HG02798 (cell line): ENCODE measurements at regions not wholly inside any gene's neighbourhood (a gene's known extent, or its start where the extent isn't known, plus 50 kb on each side); places are given as distances from the start of the nearest gene placed in this dataset.

Experiments
- ATAC-seq: cut with Tn5 transposase; IDR thresholded peaks from one replicate; pipeline ENCODE4 v1.9.1; 2021; ENCODE audit warnings: mild to moderate bottlenecking; ENCODE audit not compliant: unreplicated experiment, poor library complexity

DNA sequence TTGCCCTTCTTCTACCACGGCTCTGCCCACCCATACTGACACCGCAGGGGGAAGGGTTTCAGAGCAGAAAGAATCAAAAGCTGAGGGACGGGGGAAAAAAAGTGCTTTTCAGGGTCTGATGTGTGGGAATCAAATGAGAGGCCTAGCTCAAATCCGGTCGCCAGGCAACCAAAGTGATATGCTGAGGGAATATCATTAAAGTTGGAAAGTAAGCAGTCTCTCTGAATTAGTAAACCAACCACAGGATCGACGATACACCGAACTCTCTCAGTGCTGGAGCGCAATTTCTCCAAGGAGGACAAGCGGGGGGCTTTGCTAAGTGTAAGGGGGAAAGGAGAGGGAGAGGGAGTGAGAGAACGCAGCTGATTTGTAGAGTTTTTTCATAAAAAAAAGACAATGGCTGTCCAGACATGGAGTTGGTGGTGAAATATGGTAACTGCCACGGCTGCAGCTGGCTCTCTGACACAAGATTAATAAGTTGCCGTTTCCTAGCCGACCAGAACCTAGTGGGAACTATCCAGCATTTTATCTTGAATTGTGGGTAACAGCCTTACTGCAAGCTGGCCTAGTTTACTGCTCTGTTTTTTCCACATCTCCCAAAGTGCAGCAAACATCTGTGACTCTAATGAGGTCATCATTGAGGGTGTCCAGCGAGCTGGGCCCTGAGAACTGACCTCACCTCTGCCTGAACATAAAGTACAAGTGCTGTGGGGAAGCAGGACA lies 530.2 kb downstream of the SOX2 start:
- no peak for ATAC-seq

DNA sequence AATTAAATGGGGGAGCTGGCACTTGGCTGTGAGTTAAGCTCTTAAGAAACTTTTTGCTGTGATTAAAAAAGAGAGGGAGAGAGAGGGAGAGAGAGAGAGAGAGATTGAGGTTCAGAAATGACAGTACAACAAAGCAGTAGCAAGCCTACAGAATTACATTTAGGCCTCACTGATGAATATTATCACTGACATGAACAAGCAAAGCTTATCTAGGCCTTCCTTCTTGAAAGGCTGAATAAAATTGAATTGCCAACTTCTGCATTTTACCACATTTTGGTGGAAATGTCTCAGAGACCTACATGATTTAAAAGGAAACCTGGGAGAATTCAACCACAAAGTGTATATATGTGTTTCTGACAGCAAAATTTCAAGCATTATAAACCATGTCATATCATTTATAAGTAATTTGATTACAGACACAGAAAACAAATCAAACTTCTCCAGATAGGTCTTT lies 530.8 kb downstream of the SOX2 start:
- ATAC-seq: no peak

DNA sequence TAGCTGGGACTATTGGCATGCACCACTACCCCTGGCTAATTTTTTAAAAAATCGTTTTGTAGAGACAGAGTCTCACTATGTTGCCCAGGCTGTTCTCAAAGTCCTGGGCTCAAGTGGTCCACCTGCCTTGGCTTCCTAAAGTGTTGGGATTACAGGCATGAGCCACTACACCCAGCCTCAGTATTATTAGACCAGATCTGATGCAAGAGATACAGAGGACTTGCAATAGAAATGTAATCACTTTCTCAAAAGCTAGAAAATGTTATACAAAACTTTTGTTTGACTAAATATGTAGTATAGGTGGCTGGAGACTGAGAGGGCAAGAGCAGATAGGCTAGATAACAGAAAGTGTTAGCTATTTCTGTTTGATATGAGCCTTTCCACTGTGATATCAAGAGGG lies 531.9 kb downstream of the SOX2 start:
- ATAC-seq: no peak

DNA sequence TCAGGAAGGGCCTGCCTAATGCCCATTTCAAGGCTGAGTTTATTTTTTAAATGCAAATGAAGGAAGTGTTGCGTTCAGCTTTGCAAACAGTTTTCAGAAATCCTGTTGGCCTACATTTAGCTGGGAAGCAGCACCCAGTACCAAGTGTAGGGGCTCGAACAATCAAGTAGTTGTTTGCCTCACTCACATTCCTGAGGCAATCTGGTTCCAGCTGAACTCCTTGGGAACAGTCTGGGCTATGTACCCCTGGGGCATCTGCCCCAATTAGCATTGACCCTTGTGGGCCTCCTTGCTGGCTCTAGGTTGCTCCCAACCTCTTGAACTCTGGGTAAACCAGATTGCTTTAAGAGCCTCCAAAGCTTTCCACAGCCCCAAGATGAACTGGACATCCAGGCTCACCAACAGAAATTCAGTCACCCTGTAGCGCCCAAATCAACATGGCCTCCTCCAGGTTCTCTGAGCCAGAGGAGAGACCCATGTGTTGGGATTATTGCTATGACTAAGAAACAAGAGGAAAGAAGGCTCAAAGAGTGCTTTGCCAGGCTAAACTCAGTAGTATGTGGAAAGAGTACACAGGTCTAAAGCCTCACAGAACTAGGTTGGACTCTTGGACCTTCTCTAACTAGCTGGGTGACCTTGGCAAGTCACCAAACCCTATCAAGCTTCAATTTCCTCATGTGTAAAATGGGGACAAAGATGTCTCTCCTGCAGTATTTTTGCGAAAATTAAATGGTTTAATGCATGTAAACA lies 532.7 kb downstream of the SOX2 start:
- ATAC-seq: no peak

DNA sequence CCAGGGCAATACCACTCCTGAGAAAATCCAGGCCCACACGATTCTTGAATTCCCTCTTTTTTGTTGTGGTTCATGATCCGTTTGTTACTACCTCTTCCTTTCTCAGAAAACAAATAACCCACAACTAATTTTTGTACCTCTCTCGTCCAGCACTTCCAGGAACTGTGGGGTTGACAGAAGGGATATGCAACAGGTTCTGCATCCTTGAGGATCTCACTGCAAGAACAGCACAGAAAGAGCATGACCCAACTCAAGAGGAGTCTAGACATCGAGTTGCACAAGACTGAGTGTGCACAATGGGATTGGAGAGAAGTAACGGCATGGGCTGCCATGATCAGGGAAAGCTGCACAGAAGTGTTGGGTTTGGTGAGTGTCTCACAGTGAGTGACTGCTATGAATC lies 533.3 kb downstream of the SOX2 start:
- no peak for ATAC-seq

DNA sequence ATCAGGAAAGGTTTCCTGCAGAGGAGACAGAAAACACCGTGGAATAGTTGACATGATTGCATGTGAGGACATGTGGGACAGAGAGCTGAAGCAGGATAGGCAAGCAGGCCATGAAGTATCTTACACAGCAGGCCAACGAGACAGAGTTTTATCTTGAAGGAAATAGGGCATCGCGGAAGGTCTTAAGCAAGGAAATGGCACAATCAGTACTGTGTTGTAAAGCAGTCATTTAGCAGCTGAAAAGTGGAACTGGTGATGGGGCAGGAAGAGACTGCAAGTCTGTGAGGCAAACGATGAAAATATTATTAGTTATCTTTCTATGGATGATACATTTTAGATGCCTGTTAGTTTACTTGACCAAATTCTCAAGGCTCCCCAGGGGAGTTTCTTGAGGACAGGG lies 535.1 kb downstream of the SOX2 start:
- ATAC-seq: no peak

DNA sequence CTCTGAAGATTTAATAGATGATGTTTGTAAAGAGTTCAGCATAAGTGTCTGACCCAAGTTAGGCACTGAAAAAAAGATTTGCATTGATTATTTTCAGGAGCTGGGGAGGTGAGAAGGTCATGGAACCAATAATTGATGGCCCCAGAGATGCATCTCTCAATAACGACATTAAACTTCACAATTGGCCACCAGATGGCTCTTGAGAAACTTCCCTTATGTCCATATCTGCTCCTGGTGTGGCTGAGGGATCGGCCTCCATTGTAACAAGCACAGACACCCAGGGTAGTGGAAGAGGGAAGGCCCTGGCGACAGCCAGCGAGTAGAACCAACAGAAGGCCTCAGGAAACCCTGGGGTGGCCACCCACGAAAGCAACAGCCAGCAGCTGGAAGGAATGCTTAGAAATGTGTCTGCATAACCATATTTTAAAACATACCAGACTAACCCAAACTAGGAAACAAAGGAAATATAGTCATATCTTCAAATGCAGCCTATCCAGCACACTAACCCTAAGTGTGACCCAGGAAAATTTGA lies 536.7 kb downstream of the SOX2 start:
- ATAC-seq: no peak

DNA sequence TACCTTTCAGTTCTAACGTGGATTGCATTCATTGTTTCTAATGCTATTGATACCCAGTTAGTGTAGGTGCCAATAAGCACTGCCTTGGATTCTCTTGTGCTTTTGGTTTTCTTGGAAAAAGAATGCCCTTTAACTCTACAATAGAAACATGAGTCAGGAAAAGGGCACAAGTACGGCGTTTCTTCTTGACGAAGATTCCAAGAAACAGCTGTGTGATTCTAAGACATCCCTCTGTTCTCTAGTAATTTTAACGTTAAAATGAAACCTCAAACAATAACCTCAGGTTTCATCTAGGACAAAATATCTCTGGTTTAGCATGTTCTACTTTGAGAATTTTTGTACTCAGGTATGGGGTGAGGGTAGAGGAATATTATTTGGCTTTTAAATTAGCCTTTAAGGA lies 540.5 kb upstream of the ATP11B start:
- no peak for ATAC-seq

DNA sequence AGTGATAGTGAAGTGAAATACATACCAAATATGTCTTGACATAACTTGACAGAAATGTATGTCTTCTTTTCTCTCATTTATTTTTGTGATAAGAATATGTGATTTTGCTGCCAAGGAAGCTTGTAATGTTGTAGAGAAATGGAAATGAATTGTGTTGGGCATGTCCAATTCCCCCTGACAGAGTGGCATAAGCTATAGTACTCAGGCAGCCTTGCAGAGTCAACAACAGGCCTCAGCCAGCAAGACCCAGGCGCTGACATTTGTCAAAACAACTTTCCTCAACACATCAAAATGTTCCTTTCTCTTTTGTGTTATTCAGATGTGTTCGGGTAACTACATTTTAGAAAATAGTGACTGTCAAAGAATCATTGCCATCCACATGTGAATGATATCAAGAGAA lies 538.1 kb upstream of the ATP11B start:
- no peak for ATAC-seq

DNA sequence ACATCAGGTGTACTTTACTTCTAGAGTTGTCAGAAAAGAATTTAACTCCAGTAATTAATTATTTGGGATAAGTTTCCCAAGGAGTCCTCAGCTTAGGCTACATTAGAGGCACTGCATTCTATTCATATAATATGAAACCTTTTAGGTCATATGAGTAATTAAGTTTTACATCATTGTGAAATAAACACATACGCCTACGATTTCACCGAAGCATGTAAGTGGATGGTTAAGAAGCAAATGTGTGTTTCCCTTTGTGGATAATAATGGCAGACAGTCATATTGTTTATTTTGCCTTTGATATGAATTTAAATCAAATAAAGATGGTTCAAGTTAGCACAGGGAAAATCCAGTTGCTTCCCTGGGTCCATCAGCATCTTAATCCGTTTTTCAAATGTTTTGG lies 535.9 kb upstream of the ATP11B start:
- no peak for ATAC-seq

DNA sequence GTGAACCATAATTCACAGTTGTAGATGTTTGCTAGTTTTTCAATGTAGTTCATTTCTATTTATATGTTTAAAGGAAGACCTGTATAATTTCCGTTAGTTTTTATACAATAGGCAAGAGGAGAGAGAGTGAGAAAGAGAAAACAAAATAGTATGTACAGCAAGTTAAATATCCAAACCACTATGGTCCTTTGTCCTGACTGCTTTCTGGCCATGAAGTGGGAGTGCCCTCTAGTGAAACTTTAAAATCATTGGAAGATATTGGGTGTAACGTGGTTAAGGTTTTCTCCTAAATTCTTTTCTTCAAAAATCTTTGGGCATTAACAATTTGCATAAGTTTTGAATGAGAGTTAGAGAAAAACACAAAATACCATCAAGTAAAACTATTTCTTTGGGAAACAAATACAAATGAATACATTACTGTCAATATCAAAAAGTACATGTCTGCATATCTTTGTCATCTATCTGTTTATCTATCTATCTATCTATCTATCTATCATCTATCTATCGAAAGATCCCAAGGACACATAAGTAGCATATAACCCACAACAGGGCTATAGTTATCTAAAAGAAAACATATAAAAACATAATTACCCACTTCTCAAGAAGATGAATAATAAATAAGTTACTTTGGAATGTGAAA lies 534.6 kb upstream of the ATP11B start:
- no peak for ATAC-seq

DNA sequence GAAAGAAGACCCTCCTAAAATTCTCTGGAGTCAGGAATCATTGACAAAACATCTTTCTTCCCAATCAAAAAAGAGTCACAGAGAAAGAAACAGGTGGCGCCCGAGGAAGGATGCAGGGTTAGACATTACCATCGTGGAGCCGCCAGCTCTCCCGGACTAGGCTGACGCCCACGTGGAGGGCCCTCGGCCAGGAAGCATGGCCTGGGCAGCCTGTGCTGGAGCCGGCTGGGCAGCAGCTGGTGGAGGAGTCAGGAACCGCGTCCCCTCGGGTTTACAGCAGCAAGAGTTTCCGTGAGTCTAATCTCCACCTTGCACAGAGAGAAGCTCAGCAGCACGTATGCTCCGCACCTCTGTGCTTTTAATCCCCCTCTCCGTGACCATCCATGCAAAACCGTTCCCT lies 533.7 kb upstream of the ATP11B start:
- no peak for ATAC-seq

DNA sequence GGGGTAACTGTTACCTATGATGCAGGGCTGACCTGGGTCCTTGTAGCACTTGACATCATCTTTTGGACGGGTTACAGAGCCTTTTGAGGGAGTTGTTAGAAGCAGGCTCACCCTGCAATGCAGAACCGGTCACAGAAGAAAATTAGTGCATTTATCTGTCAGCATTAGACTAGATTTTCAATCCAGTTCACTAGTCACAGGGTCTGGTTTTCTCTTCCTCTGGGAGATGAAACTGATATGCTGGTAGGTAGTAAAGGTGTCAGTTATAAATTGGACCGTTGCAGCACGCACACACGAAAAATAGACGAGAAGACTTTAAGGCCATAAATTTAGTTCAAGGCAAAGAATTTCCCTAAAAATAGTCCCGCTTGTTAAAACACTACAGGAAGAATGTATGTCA lies 532.3 kb upstream of the ATP11B start:
- ATAC-seq: no peak

DNA sequence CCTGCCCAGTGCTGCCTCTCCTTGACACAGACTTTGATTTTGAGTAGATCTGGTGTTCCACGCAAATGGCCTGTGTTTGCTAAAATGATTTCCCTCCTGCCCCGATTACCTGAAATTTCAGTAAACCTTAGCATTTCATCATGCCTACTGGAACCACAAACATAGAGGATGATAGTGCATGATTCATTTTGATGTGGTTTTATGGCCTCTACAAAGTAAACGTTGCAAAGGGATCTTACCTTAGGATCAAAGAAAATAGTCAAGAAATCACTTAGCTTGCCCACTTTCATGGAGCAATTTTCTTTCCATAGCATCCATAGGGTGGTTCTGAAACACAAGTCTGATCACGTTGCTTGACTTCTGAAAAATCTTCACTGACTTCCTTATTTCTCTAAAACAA lies 524.6 kb upstream of the ATP11B start:
- ATAC-seq: no peak

DNA sequence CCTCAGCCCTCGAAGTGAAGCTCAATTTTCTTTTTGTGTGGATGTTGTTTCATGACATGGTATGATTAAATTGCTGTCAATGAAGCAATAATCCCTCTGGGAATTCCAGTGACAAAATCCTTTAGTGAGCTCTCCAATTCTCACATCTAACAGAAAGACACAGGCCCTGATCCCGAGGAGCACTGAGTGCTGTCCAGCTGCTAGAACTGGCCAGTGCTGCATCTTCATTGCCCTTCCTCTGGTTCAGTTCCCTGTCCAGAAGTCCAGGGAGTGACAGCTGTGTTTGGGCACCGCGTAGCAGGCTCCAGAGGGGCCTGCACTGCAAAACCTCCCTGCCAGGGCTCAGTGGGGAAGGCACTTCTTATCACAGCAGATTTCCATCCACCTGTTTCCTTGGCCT lies 516.8 kb upstream of the ATP11B start:
- ATAC-seq: no peak

DNA sequence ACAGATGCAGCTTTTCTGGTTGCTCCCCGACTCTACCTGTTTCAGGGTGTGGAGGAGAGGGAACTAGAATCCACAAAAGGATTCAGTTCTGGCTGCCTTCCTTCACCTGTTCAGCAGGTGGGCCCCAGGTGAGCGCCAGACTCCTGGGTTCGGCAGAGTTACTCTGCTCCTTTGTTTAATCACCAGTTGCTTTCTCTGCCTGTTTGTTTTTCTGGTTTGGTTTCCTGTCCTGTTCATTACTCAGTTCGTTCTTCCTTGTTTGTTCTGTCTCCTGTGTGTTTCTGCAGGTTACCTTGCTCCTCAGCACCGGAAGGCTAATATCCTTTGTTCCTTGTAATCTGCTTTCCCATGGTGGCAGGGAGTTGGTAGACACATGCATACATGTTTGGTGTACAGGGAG lies 508.5 kb upstream of the ATP11B start:
- no peak for ATAC-seq

DNA sequence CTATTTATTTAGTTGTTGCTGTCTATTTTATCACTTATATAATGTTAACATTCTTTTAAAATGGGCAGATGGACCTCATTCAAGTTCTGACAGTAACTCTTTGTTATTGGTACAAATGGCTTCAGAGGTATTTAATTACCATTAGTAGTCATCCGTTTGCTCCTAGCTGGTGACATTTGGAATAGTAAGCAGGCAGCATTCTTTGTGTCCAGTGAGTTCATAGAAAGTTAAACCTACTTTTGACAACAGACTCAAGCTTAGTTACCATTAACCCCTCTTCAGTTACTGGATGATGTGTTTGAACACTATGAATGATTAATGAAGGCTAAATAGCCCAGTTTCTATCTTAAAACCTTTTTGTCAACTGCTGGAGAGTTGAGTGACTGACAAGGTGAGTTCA lies 500.7 kb upstream of the ATP11B start:
- no peak for ATAC-seq

DNA sequence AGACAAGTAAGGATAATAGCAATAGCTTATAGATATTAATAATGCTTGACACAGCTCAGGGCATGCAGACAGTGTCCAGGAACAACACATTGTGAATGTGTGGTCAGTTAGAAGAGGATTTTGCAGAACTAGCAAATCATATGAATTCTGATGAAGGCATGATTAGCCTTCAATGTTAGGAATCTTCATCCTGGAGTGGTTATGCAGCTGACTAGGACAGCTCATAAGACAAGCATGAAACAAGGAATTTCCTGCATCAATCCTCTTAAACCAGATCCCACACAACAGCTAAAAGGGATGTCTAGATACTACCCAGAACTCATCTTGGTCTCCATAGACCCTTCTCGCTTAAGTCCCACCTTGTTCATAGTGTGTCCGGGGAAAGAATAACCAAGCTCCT lies 499.0 kb upstream of the ATP11B start:
- no peak for ATAC-seq

DNA sequence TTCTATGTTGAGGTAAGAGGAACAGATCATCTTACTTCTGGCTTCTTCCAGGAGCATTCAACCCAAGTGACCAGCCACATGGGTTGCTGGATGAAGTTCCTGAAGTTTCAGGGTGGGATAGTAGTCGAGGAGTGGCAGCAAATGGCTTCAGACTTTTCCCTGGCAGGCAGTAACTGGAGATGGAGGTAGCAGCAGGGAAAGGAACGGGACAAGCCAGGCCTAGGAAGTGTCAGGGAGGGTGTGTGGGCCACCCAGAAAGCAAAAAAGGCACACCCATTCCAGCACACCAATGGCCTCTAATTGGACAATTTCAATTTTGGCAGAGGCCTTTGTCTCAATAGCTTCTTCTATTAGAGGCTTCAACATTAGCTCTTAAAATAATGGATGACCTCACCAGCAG lies 498.6 kb upstream of the ATP11B start:
- no peak for ATAC-seq

DNA sequence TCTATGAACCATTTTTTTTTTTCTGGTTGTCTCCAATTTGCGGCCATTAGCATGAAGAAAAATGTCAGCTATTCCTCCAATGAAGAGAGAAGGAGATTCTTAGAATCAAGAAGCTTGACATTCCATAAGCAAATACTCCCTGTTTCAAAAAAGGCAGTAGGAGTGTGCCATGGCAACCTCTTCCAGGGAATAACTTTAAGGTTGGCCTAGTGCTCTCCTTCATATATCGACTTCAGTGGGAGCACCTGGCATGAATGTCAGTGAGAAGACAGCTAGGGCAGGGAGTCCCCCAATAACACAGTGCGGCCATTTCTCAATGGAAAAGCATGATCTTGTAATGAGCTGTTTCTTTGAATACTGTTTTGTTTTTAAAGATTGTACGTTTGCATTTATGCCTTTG lies 493.0 kb upstream of the ATP11B start:
- ATAC-seq: no peak

DNA sequence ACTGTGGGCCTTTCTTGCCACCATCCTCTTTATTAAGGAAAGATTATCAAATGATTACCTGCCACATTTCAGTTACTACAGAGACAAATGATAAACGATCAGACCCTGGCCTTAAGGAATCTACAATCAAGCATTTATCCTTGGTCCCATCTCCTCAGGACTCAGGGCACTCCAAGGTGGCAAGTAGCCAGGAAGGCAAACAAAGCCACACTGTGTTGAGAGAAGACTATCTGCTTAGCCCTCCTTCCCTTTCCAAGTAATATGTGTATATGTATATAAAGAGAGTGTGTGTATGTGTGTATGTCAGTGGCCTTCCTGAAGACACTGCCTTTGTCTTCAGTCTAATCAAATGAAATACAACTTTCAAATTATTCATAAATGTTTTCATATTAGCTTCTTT lies 490.1 kb upstream of the ATP11B start:
- no peak for ATAC-seq
